ENCODE measurements at regions not wholly inside any gene's neighbourhood (a gene's known extent, or its start where the extent isn't known, plus 50 kb on each side); places are given as distances from the start of the nearest gene placed in this dataset.

GRCh38 chr5:75964008-75964407 lies 119.2 kb upstream of the SV2C start:
- no peak overlapping the region for H2AFZ ChIP-seq (ENCODE audit: control insufficient read depth, low read length)
- no peak for DNase-seq (ENCODE audit: low read depth, low spot score)
- H3K79me2 ChIP-seq (ENCODE audit: control insufficient read depth, insufficient read depth, low read length) = no peaks in the 10 kb centered on the region
- no peak for TF ChIP-seq EZH2 (IDR thresholded peaks at IDR 0.05; ENCODE audit: low read length)
- TF ChIP-seq, protein P1, sequence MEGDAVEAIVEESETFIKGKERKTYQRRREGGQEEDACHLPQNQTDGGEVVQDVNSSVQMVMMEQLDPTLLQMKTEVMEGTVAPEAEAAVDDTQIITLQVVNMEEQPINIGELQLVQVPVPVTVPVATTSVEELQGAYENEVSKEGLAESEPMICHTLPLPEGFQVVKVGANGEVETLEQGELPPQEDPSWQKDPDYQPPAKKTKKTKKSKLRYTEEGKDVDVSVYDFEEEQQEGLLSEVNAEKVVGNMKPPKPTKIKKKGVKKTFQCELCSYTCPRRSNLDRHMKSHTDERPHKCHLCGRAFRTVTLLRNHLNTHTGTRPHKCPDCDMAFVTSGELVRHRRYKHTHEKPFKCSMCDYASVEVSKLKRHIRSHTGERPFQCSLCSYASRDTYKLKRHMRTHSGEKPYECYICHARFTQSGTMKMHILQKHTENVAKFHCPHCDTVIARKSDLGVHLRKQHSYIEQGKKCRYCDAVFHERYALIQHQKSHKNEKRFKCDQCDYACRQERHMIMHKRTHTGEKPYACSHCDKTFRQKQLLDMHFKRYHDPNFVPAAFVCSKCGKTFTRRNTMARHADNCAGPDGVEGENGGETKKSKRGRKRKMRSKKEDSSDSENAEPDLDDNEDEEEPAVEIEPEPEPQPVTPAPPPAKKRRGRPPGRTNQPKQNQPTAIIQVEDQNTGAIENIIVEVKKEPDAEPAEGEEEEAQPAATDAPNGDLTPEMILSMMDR (optimal IDR thresholded peaks at IDR 0.05 in 1 of 3, IDR thresholded peaks at IDR 0.05 in 1 of 3, conservative IDR thresholded peaks at IDR 0.05 in 1 of 3; ENCODE audit: extremely low read depth in 1 of 3, insufficient read depth in 2 of 3, low read length in 3 of 3) = no peak
- dilution Hi-C loops (cut with MboI; ENCODE audit: extremely low pct_ligation_motif_present, low sequenced_read_pairs) = no loop called here
- no peak overlapping the region for H3K27ac ChIP-seq (ENCODE audit: control insufficient read depth, insufficient read depth, low read length)
- H3K27me3 ChIP-seq (ENCODE audit: control insufficient read depth, extremely low read depth, insufficient read depth, low read length) = no peaks in the 10 kb centered on the region
- no peaks in the 10 kb centered on the region for H3K36me3 ChIP-seq (ENCODE audit: control insufficient read depth in 2 of 2, extremely low read depth in 1 of 2, insufficient read depth in 2 of 2, low read length in 2 of 2)
- no peak for FAIRE-seq
- H3K4me2 ChIP-seq (ENCODE audit: control insufficient read depth, extremely low read depth, insufficient read depth, low read depth, low read length) = no peak overlapping the region
- no peaks in the 10 kb centered on the region for H3K9me3 ChIP-seq (ENCODE audit: control insufficient read depth, low read depth, low read length)
- no peaks in the 10 kb centered on the region for H3K9me1 ChIP-seq (ENCODE audit: control insufficient read depth, extremely low read depth, insufficient read depth, low read length)
- no peak overlapping the region for H3K4me3 ChIP-seq (ENCODE audit: control insufficient read depth in 2 of 3, extremely low read depth in 1 of 3, insufficient read depth in 2 of 3, low read depth in 1 of 3, low read length in 3 of 3)
- H3K4me1 ChIP-seq (ENCODE audit: control insufficient read depth, extremely low read depth, insufficient read depth, low read length) = no peaks in the 10 kb centered on the region
- no peaks in the 10 kb centered on the region for H4K20me1 ChIP-seq (ENCODE audit: control insufficient read depth, extremely low read depth, insufficient read depth, low read length)
- H3K9ac ChIP-seq (ENCODE audit: control insufficient read depth, extremely low read depth, insufficient read depth, low read length) = no peak overlapping the region

DNA sequence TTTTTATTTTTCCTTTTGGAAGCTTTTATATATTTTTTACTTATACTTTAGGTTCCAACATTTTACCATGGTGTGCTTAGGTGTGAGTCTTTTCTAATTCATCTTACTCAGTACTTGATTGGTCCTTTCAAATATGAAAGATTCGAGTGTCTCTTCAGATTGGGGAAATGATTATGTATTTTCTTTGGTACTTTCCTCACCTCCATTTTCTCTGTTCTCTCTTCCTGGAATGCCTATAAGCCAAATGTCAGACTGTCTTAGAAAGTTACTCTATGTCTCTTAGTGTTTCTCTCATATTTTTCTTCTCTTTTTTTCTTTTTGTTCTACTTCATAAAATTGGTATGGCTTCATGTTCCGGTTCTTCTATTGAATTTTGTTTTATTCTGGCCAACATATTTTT lies 119.6 kb upstream of the SV2C start:
- Histone ChIP-seq H3K9me3 (ENCODE audit: control insufficient read depth, low read depth, low read length) (no peaks in the 10 kb centered on the region), H3K27ac (ENCODE audit: control insufficient read depth, insufficient read depth, low read length) (no peak overlapping the region), H3K27me3 (ENCODE audit: control insufficient read depth, extremely low read depth, insufficient read depth, low read length) (no peaks in the 10 kb centered on the region), H2AFZ (ENCODE audit: control insufficient read depth, low read length) (no peak overlapping the region), H3K4me2 (ENCODE audit: control insufficient read depth, extremely low read depth, insufficient read depth, low read depth, low read length) (no peak overlapping the region), H3K79me2 (ENCODE audit: control insufficient read depth, insufficient read depth, low read length) (no peaks in the 10 kb centered on the region), H4K20me1 (ENCODE audit: control insufficient read depth, extremely low read depth, insufficient read depth, low read length) (no peaks in the 10 kb centered on the region), H3K4me3 (ENCODE audit: control insufficient read depth in 2 of 3, extremely low read depth in 1 of 3, insufficient read depth in 2 of 3, low read depth in 1 of 3, low read length in 3 of 3) (no peak overlapping the region), H3K36me3 (ENCODE audit: control insufficient read depth in 2 of 2, extremely low read depth in 1 of 2, insufficient read depth in 2 of 2, low read length in 2 of 2) (no peaks in the 10 kb centered on the region), H3K9me1 (ENCODE audit: control insufficient read depth, extremely low read depth, insufficient read depth, low read length) (no peaks in the 10 kb centered on the region), H3K4me1 (ENCODE audit: control insufficient read depth, extremely low read depth, insufficient read depth, low read length) (no peaks in the 10 kb centered on the region), H3K9ac (ENCODE audit: control insufficient read depth, extremely low read depth, insufficient read depth, low read length) (no peak overlapping the region)
- no peak for FAIRE-seq
- dilution Hi-C loops (cut with MboI; ENCODE audit: extremely low pct_ligation_motif_present, low sequenced_read_pairs) = no loop called here
- TF ChIP-seq, protein P1 (optimal IDR thresholded peaks at IDR 0.05 in 1 of 3, IDR thresholded peaks at IDR 0.05 in 1 of 3, conservative IDR thresholded peaks at IDR 0.05 in 1 of 3; ENCODE audit: extremely low read depth in 1 of 3, insufficient read depth in 2 of 3, low read length in 3 of 3) = no peak
- TF ChIP-seq EZH2 (IDR thresholded peaks at IDR 0.05; ENCODE audit: low read length) = no peak
- DNase-seq (ENCODE audit: low read depth, low spot score) = no peak

Measured in keratinocyte (primary cell).